ENCODE measurements at regions not wholly inside any gene's neighbourhood (a gene's known extent, or its start where the extent isn't known, plus 50 kb on each side); places are given as distances from the start of the nearest gene placed in this dataset.

GRCh38 chr9:38286766-38287165 lies 105.7 kb upstream of the ALDH1B1 start:
- no peak overlapping the region for H3K4me3 ChIP-seq
- 91% methylated on average over 2 of the region's 2 CpGs for WGBS
- intact Hi-C loops (cut with DNase I): loop anchor here (10.0 kb wide), 1 partner anchor 92 kb away; no protein-coding TSS in a partner anchor

GRCh38 chr9:38286357-38286756 lies 106.1 kb upstream of the ALDH1B1 start:
- Histone ChIP-seq H3K27me3 (no peaks in the 10 kb centered on the region), H3K27ac (replicated peaks in 1 of 4) (no peak overlapping the region), H3K36me3 (no peaks in the 10 kb centered on the region), H3K9me3 (no peaks in the 10 kb centered on the region), H3K4me3 (no peak overlapping the region), H3K4me1 (no peaks in the 10 kb centered on the region)
- intact Hi-C loops (cut with DNase I): loop anchor here (10.0 kb wide), 1 partner anchor 92 kb away; no protein-coding TSS in a partner anchor
- TF ChIP-seq EP300 (IDR thresholded peaks at IDR 0.05): no peak
- no peak for TF ChIP-seq CTCF (IDR thresholded peaks at IDR 0.05)
- no peak for TF ChIP-seq POLR2A (IDR thresholded peaks at IDR 0.05; ENCODE audit: low read depth)
- no peak for TF ChIP-seq POLR2AphosphoS5 (IDR thresholded peaks at IDR 0.05)
- DNase-seq (ENCODE audit: extremely low spot score): no peak

More at GRCh38 chr9:38286766-38287165, 105.7 kb upstream of the ALDH1B1 start:
- TF ChIP-seq CTCF (IDR thresholded peaks at IDR 0.05) (no peak), POLR2AphosphoS5 (IDR thresholded peaks at IDR 0.05) (no peak), EP300 (IDR thresholded peaks at IDR 0.05) (no peak), POLR2A (IDR thresholded peaks at IDR 0.05; ENCODE audit: low read depth) (no peak)
- H3K4me1 ChIP-seq: no peaks in the 10 kb centered on the region
- H3K27me3 ChIP-seq: no peaks in the 10 kb centered on the region
- no peak for DNase-seq (ENCODE audit: extremely low spot score)
- H3K36me3 ChIP-seq: no peaks in the 10 kb centered on the region
- no peak overlapping the region for H3K27ac ChIP-seq (replicated peaks in 1 of 4)
- H3K9me3 ChIP-seq: no peaks in the 10 kb centered on the region

DNA sequence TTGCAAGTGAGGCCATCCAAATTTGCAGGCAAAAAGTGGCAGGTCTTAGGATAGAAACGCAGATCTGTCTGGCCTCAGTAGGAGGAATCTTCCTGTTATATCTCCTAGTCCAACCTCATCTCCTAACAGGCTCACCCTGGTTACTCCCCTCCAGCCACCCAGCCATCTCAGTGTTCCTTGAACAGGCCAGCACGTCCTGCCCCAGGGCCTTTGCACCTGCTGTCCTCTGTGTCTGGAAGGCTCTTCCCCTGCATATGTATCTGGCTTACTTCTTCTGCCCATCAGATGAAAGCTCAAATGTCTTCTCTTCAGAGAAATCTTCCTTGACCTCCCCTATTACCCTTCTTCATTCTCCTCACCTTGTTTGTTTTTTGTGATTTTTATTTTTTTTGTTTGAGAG lies 107.3 kb upstream of the ALDH1B1 start:
- Histone ChIP-seq H3K9me3 (no peaks in the 10 kb centered on the region), H3K4me1 (no peaks in the 10 kb centered on the region), H3K27ac (replicated peaks in 1 of 4) (no peak overlapping the region), H3K4me3 (no peak overlapping the region), H3K36me3 (no peaks in the 10 kb centered on the region), H3K27me3 (no peaks in the 10 kb centered on the region)
- 43% methylated on average over 2 of the region's 2 CpGs for WGBS
- intact Hi-C loops (cut with DNase I): loop anchor here (10.0 kb wide), 1 partner anchor 90 kb away; no protein-coding TSS in a partner anchor
- TF ChIP-seq EP300 (IDR thresholded peaks at IDR 0.05) (no peak), POLR2A (IDR thresholded peaks at IDR 0.05; ENCODE audit: low read depth) (no peak), POLR2AphosphoS5 (IDR thresholded peaks at IDR 0.05) (no peak), CTCF (IDR thresholded peaks at IDR 0.05) (no peak)
- DNase-seq (ENCODE audit: extremely low spot score): peak; percentile 45

DNA sequence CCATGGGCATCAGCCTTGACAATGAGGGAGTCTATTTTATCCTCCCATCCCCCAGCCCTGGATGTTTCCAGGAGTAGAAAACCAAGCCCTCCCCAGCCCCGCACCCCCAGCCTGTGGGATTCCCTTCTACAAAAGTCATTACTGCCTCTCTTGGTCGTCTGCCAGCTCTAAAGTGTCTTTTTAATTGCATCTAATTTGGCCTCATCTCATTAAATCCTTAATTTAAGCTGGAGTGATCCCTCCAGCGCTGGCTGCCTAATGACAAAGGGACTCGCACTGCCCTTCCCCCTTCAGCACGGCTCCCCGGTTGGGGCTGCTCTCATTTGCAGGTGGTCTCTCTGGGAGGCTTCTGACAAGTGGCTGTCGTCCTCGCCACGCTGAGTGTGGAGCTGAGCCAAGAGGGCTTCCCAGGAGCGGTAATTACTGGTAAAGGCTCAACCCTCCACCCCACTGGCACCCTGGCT lies 107.9 kb upstream of the ALDH1B1 start:
- H3K27me3 ChIP-seq: no peaks in the 10 kb centered on the region
- TF ChIP-seq EP300 (IDR thresholded peaks at IDR 0.05) (no peak), CTCF (IDR thresholded peaks at IDR 0.05) (no peak), POLR2AphosphoS5 (IDR thresholded peaks at IDR 0.05) (no peak), POLR2A (IDR thresholded peaks at IDR 0.05; ENCODE audit: low read depth) (no peak)
- intact Hi-C loops (cut with DNase I): loop anchor here (10.0 kb wide), 1 partner anchor 90 kb away; no protein-coding TSS in a partner anchor
- no peaks in the 10 kb centered on the region for H3K4me1 ChIP-seq
- no peak overlapping the region for H3K4me3 ChIP-seq
- 75% methylated on average over 10 of the region's 10 CpGs for WGBS
- H3K27ac ChIP-seq (replicated peaks in 1 of 4): no peak overlapping the region
- H3K9me3 ChIP-seq: no peaks in the 10 kb centered on the region
- peak; percentile 91 for DNase-seq (ENCODE audit: extremely low spot score)
- H3K36me3 ChIP-seq: no peaks in the 10 kb centered on the region

- DNase-seq (ENCODE audit: extremely low spot score): peak; percentile 87
- 67% methylated on average over 3 of the region's 9 CpGs for WGBS
- Histone ChIP-seq H3K4me1 (no peaks in the 10 kb centered on the region), H3K27ac (replicated peaks in 1 of 4) (no peak overlapping the region), H3K27me3 (no peaks in the 10 kb centered on the region), H3K9me3 (no peaks in the 10 kb centered on the region), H3K4me3 (no peak overlapping the region), H3K36me3 (no peaks in the 10 kb centered on the region)
- intact Hi-C loops (cut with DNase I): loop anchor here (10.0 kb wide), 1 partner anchor 89 kb away; no protein-coding TSS in a partner anchor
- TF ChIP-seq EP300 (IDR thresholded peaks at IDR 0.05) (no peak), CTCF (IDR thresholded peaks at IDR 0.05) (no peak), POLR2AphosphoS5 (IDR thresholded peaks at IDR 0.05) (no peak), POLR2A (IDR thresholded peaks at IDR 0.05; ENCODE audit: low read depth) (no peak)
Observed at GRCh38 chr9:38284039-38284575, 108.4 kb upstream of the ALDH1B1 start.
